ENCODE measurements at regions not wholly inside any gene's neighbourhood (a gene's known extent, or its start where the extent isn't known, plus 50 kb on each side); places are given as distances from the start of the nearest gene placed in this dataset.

- no peak for DNase-seq (ENCODE audit: low spot score)
Observed at GRCh38 chr7:123401295-123401694, 133.1 kb downstream of the IQUB start.

- no peak for DNase-seq (ENCODE audit: low spot score)
Observed at GRCh38 chr7:123400196-123400595, 134.2 kb downstream of the IQUB start.

- DNase-seq (ENCODE audit: low spot score), result no peak
Observed at GRCh38 chr7:123398921-123399320, 135.5 kb downstream of the IQUB start.

- DNase-seq (ENCODE audit: low spot score), result no peak
Observed at GRCh38 chr7:123397746-123398338, 136.6 kb downstream of the IQUB start.

GRCh38 chr7:123393623-123394022, 140.8 kb downstream of the IQUB start:
- no peak for DNase-seq (ENCODE audit: low spot score)

GRCh38 chr7:123372368-123372767, 162.0 kb downstream of the IQUB start:
- DNase-seq (ENCODE audit: low spot score), result no peak

GRCh38 chr7:123367484-123368122, 166.8 kb downstream of the IQUB start:
- DNase-seq (ENCODE audit: low spot score), result peak; percentile 6

- no peak for DNase-seq (ENCODE audit: low spot score)
Observed at GRCh38 chr7:123367031-123367430, 167.3 kb upstream of the SLC13A1 start.

GRCh38 chr7:123366626-123367025, 166.9 kb upstream of the SLC13A1 start:
- no peak for DNase-seq (ENCODE audit: low spot score)

- DNase-seq (ENCODE audit: low spot score), result no peak
Observed at GRCh38 chr7:123360631-123361030, 160.9 kb upstream of the SLC13A1 start.

- DNase-seq (ENCODE audit: low spot score), result no peak
Observed at GRCh38 chr7:123355576-123356190, 155.9 kb upstream of the SLC13A1 start.

GRCh38 chr7:123352973-123353372, 153.2 kb upstream of the SLC13A1 start:
- DNase-seq (ENCODE audit: low spot score), result no peak

GRCh38 chr7:123351516-123352505, 152.0 kb upstream of the SLC13A1 start:
- no peak for DNase-seq (ENCODE audit: low spot score)

GRCh38 chr7:123351027-123351426, 151.3 kb upstream of the SLC13A1 start:
- no peak for DNase-seq (ENCODE audit: low spot score)

GRCh38 chr7:123348690-123349089, 148.9 kb upstream of the SLC13A1 start:
- no peak for DNase-seq (ENCODE audit: low spot score)

GRCh38 chr7:123346766-123347165, 147.0 kb upstream of the SLC13A1 start:
- DNase-seq (ENCODE audit: low spot score), result no peak

GRCh38 chr7:123343611-123344010, 143.8 kb upstream of the SLC13A1 start:
- no peak for DNase-seq (ENCODE audit: low spot score)

GRCh38 chr7:123341102-123341501, 141.3 kb upstream of the SLC13A1 start:
- no peak for DNase-seq (ENCODE audit: low spot score)

GRCh38 chr7:123338688-123339087, 138.9 kb upstream of the SLC13A1 start:
- no peak for DNase-seq (ENCODE audit: low spot score)

GRCh38 chr7:123329988-123330643, 130.3 kb upstream of the SLC13A1 start:
- DNase-seq (ENCODE audit: low spot score), result no peak

GRCh38 chr7:123327661-123328060, 127.9 kb upstream of the SLC13A1 start:
- no peak for DNase-seq (ENCODE audit: low spot score)

GRCh38 chr7:123324283-123324682, 124.5 kb upstream of the SLC13A1 start:
- DNase-seq (ENCODE audit: low spot score), result no peak
